ENCODE measurements at regions not wholly inside any gene's neighbourhood (a gene's known extent, or its start where the extent isn't known, plus 50 kb on each side); places are given as distances from the start of the nearest gene placed in this dataset.

DNA sequence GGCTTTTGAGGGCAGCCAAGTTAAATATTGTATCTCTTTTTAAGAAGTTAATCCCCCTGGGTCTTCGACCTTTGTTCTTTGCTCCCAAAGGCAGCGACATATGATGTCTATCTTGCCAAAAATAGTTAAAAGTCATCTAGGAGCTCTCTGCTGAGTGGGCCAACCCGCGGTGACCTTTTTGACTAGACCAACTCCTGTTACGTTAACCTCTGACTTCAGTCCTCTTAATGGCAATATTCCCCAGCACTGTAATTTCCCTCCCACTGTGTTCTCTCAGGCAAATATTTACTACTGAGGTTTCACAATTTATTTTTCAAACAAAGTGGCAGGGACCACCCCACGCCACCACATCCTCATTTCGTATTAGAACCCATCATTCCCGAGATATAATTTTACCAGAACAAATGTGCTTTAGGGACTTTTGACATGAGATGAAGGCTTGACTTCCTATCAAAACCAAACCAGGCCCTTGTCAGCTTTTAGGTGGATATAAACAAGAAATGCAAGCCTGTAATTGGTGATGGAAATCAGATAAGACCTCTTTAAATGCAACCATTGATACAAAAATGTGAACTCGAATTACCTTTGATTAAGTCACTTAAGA is 764.7 kb downstream of the SATB2 start:
- H3K36me3 ChIP-seq (ENCODE audit: insufficient read depth, low read length, poor library complexity, severe bottlenecking), result no peaks in the 10 kb centered on the region
- no peak for DNase-seq (ENCODE audit: low spot score)
- H3K4me1 ChIP-seq (ENCODE audit: insufficient read depth, low read length, poor library complexity, severe bottlenecking), result no peaks in the 10 kb centered on the region
- H3K9me3 ChIP-seq (ENCODE audit: low read depth, low read length, poor library complexity, severe bottlenecking), result no peaks in the 10 kb centered on the region
- CTCF ChIA-PET, result no interaction called here
- intact Hi-C loops (cut with micrococcal nuclease; ENCODE audit: unreplicated experiment), result no loop called here
- TF ChIP-seq EZH2 (IDR thresholded peaks at IDR 0.05; ENCODE audit: borderline replicate concordance, low read depth, low read length, poor library complexity, severe bottlenecking) (no peak), CTCF (conservative IDR thresholded peaks at IDR 0.05; ENCODE audit: low read depth, low read length) (no peak)
- no peak overlapping the region for H3K27ac ChIP-seq (ENCODE audit: low read depth, low read length, poor library complexity, severe bottlenecking)
- BruUV-seq (replicated peaks), result no TSS peak
- H3K4me3 ChIP-seq (ENCODE audit: low read depth, low read length, poor library complexity, severe bottlenecking), result no peak overlapping the region
- H3K27me3 ChIP-seq (replicated peaks; ENCODE audit: insufficient read depth, low read depth, low read length, poor library complexity), result peaks cover 5% of the 10 kb centered on the region
- POLR2A ChIA-PET (ENCODE audit: low non-redundant PET), result no interaction called here

GRCh38 chr2:198691236-198691635 is 766.5 kb downstream of the SATB2 start:
- Histone ChIP-seq H3K4me3 (ENCODE audit: low read depth, low read length, poor library complexity, severe bottlenecking) (no peak overlapping the region), H3K27ac (ENCODE audit: low read depth, low read length, poor library complexity, severe bottlenecking) (no peak overlapping the region), H3K36me3 (ENCODE audit: insufficient read depth, low read length, poor library complexity, severe bottlenecking) (no peaks in the 10 kb centered on the region), H3K4me1 (ENCODE audit: insufficient read depth, low read length, poor library complexity, severe bottlenecking) (no peaks in the 10 kb centered on the region), H3K27me3 (replicated peaks; ENCODE audit: insufficient read depth, low read depth, low read length, poor library complexity) (peaks cover 5% of the 10 kb centered on the region), H3K9me3 (ENCODE audit: low read depth, low read length, poor library complexity, severe bottlenecking) (no peaks in the 10 kb centered on the region)
- no TSS peak for BruUV-seq (replicated peaks)
- ChIA-PET CTCF (no interaction called here), POLR2A (ENCODE audit: low non-redundant PET) (no interaction called here)
- TF ChIP-seq EZH2 (IDR thresholded peaks at IDR 0.05; ENCODE audit: borderline replicate concordance, low read depth, low read length, poor library complexity, severe bottlenecking), result no peak
- DNase-seq (ENCODE audit: low spot score), result no peak
- intact Hi-C loops (cut with micrococcal nuclease; ENCODE audit: unreplicated experiment), result no loop called here

GRCh38 chr2:198664321-198664720 is 793.4 kb downstream of the SATB2 start:
- DNase-seq (ENCODE audit: low spot score), result no peak
- Histone ChIP-seq H3K27me3 (replicated peaks; ENCODE audit: insufficient read depth, low read depth, low read length, poor library complexity) (no peaks in the 10 kb centered on the region), H3K27ac (ENCODE audit: low read depth, low read length, poor library complexity, severe bottlenecking) (no peak overlapping the region), H3K4me3 (ENCODE audit: low read depth, low read length, poor library complexity, severe bottlenecking) (no peak overlapping the region), H3K9me3 (ENCODE audit: low read depth, low read length, poor library complexity, severe bottlenecking) (no peaks in the 10 kb centered on the region), H3K4me1 (ENCODE audit: insufficient read depth, low read length, poor library complexity, severe bottlenecking) (no peaks in the 10 kb centered on the region), H3K36me3 (ENCODE audit: insufficient read depth, low read length, poor library complexity, severe bottlenecking) (no peaks in the 10 kb centered on the region)
- BruUV-seq (replicated peaks), result no TSS peak
- TF ChIP-seq CTCF (conservative IDR thresholded peaks at IDR 0.05; ENCODE audit: low read depth, low read length), result no peak
- no peak for TF ChIP-seq EZH2 (IDR thresholded peaks at IDR 0.05; ENCODE audit: borderline replicate concordance, low read depth, low read length, poor library complexity, severe bottlenecking)
- POLR2A ChIA-PET (ENCODE audit: low non-redundant PET), result no interaction called here
- intact Hi-C loops (cut with micrococcal nuclease; ENCODE audit: unreplicated experiment), result no loop called here
- CTCF ChIA-PET, result no interaction called here

DNA sequence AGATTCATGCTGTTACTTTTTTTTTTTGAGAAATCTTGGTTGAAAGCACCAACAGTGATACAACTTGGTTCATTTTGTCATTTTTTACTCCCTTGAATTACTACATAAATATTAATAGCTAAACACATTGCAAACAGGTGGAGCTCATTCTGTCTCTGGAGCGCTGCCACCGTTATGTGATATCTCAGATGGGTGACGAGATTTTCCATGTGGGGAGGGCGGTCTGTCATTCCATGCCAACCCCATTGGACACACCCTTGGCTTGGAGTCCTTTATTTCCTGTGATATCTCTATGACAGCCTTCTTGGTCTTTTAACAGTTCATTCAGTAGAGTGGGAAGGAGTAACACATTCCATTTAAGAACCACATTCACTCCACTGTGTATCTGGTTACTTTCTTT is 794.8 kb downstream of the SATB2 start:
- POLR2A ChIA-PET (ENCODE audit: low non-redundant PET), result no interaction called here
- no peak overlapping the region for H3K4me3 ChIP-seq (ENCODE audit: low read depth, low read length, poor library complexity, severe bottlenecking)
- H3K4me1 ChIP-seq (ENCODE audit: insufficient read depth, low read length, poor library complexity, severe bottlenecking), result no peaks in the 10 kb centered on the region
- no peaks in the 10 kb centered on the region for H3K9me3 ChIP-seq (ENCODE audit: low read depth, low read length, poor library complexity, severe bottlenecking)
- CTCF ChIA-PET, result interaction anchor here (0.7 kb wide), 1 partner anchor 20 kb away, joined by 3 read pairs; no protein-coding TSS in a partner anchor
- TF ChIP-seq EZH2 (IDR thresholded peaks at IDR 0.05; ENCODE audit: borderline replicate concordance, low read depth, low read length, poor library complexity, severe bottlenecking) (no peak), CTCF (conservative IDR thresholded peaks at IDR 0.05; ENCODE audit: low read depth, low read length) (no peak)
- no peak for DNase-seq (ENCODE audit: low spot score)
- H3K27ac ChIP-seq (ENCODE audit: low read depth, low read length, poor library complexity, severe bottlenecking), result no peak overlapping the region
- H3K27me3 ChIP-seq (replicated peaks; ENCODE audit: insufficient read depth, low read depth, low read length, poor library complexity), result no peaks in the 10 kb centered on the region
- BruUV-seq (replicated peaks), result no TSS peak
- intact Hi-C loops (cut with micrococcal nuclease; ENCODE audit: unreplicated experiment), result no loop called here
- no peaks in the 10 kb centered on the region for H3K36me3 ChIP-seq (ENCODE audit: insufficient read depth, low read length, poor library complexity, severe bottlenecking)

Data from A673 (cell line).